ENCODE measurements at regions not wholly inside any gene's neighbourhood (a gene's known extent, or its start where the extent isn't known, plus 50 kb on each side); places are given as distances from the start of the nearest gene placed in this dataset.
A peak's percentile ranks its signal among the peaks of the same experiment; 100 is the strongest.

GRCh38 chr6:14786455-14786854 lies 459.4 kb upstream of the JARID2 start:
- DNase-seq (ENCODE audit: low spot score) = no peak

GRCh38 chr6:14787250-14787649 lies 458.6 kb upstream of the JARID2 start:
- no peak for DNase-seq (ENCODE audit: low spot score)

- no peak for DNase-seq (ENCODE audit: low spot score)
Measured at GRCh38 chr6:14787677-14788076, 458.2 kb upstream of the JARID2 start.

- no peak for DNase-seq (ENCODE audit: low spot score)
Measured at GRCh38 chr6:14789996-14790395, 455.9 kb upstream of the JARID2 start.

- no peak for DNase-seq (ENCODE audit: low spot score)
Measured at GRCh38 chr6:14790976-14791375, 454.9 kb upstream of the JARID2 start.

- DNase-seq (ENCODE audit: low spot score) = no peak
Measured at GRCh38 chr6:14791526-14791925, 454.3 kb upstream of the JARID2 start.

GRCh38 chr6:14792118-14792955 lies 453.5 kb upstream of the JARID2 start:
- DNase-seq (ENCODE audit: low spot score) = no peak

- DNase-seq (ENCODE audit: low spot score) = no peak
Measured at GRCh38 chr6:14795451-14795850, 450.4 kb upstream of the JARID2 start.

GRCh38 chr6:14796974-14797762 lies 448.7 kb upstream of the JARID2 start:
- no peak for DNase-seq (ENCODE audit: low spot score)

GRCh38 chr6:14797875-14798593 lies 447.8 kb upstream of the JARID2 start:
- no peak for DNase-seq (ENCODE audit: low spot score)

- no peak for DNase-seq (ENCODE audit: low spot score)
Measured at GRCh38 chr6:14798594-14798982, 447.3 kb upstream of the JARID2 start.

GRCh38 chr6:14798996-14799588 lies 446.8 kb upstream of the JARID2 start:
- DNase-seq (ENCODE audit: low spot score) = no peak

- peak; percentile 86 for DNase-seq (ENCODE audit: low spot score)
Measured at GRCh38 chr6:14799928-14800327, 445.9 kb upstream of the JARID2 start.

- DNase-seq (ENCODE audit: low spot score) = no peak
Measured at GRCh38 chr6:14802514-14803160, 443.2 kb upstream of the JARID2 start.

GRCh38 chr6:14804001-14804784 lies 441.7 kb upstream of the JARID2 start:
- DNase-seq (ENCODE audit: low spot score) = peak; percentile 40

- peak; percentile 88 for DNase-seq (ENCODE audit: low spot score)
Measured at GRCh38 chr6:14804785-14805210, 441.1 kb upstream of the JARID2 start.

- no peak for DNase-seq (ENCODE audit: low spot score)
Measured at GRCh38 chr6:14806101-14806500, 439.8 kb upstream of the JARID2 start.

GRCh38 chr6:14807130-14807529 lies 438.7 kb upstream of the JARID2 start:
- DNase-seq (ENCODE audit: low spot score) = no peak

GRCh38 chr6:14807971-14808370 lies 437.9 kb upstream of the JARID2 start:
- no peak for DNase-seq (ENCODE audit: low spot score)

- no peak for DNase-seq (ENCODE audit: low spot score)
Measured at GRCh38 chr6:14810021-14810420, 435.8 kb upstream of the JARID2 start.

Measured in Ammon's horn (tissue), 1 donor.